Activated naive CD8-positive, alpha-beta T cell treated with anti-CD3 and anti-CD28 coated beads for 36 hours (primary cell): ENCODE measurements at regions not wholly inside any gene's neighbourhood (a gene's known extent, or its start where the extent isn't known, plus 50 kb on each side); places are given as distances from the start of the nearest gene placed in this dataset.
"Not testable (repeated sequence)": the region's sequence is repeated elsewhere in the genome, so short reads cannot be mapped to it uniquely, and the experiment has no call there.

Experiments
- DNase-seq: peaks from one replicate; pipeline ENCODE4 v3.0.0; 2021
- H3K27ac Mint-ChIP-seq: one replicate; pipeline ENCODE4 v1.8.0; 2022; ENCODE audit warnings: mild to moderate bottlenecking, moderate library complexity, mixed read lengths
- H3K27me3 Mint-ChIP-seq: one replicate; pipeline ENCODE4 v1.8.0; 2022; ENCODE audit warnings: mild to moderate bottlenecking, mixed read lengths
- H3K36me3 Mint-ChIP-seq: one replicate; pipeline ENCODE4 v1.8.0; 2021; ENCODE audit warnings: mild to moderate bottlenecking, mixed read lengths
- H3K4me1 Mint-ChIP-seq: one replicate; pipeline ENCODE4 v1.8.0; 2021; ENCODE audit warnings: mixed read lengths
- H3K4me3 Mint-ChIP-seq: one replicate; pipeline ENCODE4 v1.8.0; 2022; ENCODE audit warnings: mild to moderate bottlenecking, moderate library complexity, mixed read lengths
- H3K9me3 Mint-ChIP-seq: one replicate; pipeline ENCODE4 v1.8.0; 2022; ENCODE audit warnings: mixed read lengths

DNA sequence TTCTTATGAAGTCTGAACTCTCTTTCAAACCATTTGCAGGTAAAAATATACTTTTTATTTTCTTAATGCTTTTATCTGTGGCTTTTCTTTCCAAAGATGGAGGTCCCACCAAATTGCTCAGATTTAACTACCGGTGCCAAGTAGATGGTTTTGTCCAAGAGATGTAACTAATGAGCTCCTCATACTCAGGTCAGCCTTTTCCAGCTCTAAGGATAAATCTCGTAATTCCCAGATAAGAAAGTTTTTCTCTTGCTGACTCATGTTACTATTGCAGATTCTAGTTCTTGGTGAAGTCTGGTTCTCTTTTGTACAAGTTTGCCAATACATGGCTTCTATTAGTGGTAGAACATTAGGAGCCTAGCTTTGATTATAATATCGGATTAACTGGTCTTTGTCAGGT is 550.8 kb upstream of the ZNF804A start:
- Mint-ChIP-seq H3K27me3 (no peaks in the 10 kb centered on the region), H3K4me1 (no peaks in the 10 kb centered on the region), H3K9me3 (no peaks in the 10 kb centered on the region), H3K27ac (no peak overlapping the region), H3K36me3 (no peaks in the 10 kb centered on the region), H3K4me3 (no peak overlapping the region)
- no peak for DNase-seq

DNA sequence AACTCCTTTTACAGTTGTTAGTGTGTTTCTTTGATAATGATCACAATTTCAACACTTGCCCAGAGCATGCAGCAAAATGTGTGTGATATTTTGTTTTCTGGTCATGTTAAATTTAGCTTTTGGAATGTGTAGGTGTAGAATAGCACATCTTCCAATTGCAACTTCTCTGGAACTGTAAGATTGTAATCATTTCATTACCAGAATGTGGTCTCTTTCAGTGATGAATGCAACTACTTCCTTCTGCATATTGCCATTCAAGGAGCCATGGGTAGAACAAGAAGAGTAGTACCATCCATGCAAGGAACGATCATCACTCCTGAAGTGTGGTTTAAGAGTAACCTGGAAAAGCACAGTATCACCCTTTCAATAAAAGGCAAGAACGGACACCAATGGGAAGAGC is 548.8 kb upstream of the ZNF804A start:
- no peaks in the 10 kb centered on the region for H3K27me3 Mint-ChIP-seq
- no peaks in the 10 kb centered on the region for H3K4me1 Mint-ChIP-seq
- H3K4me3 Mint-ChIP-seq = no peak overlapping the region
- no peak for DNase-seq
- H3K27ac Mint-ChIP-seq = no peak overlapping the region
- peaks cover 2% of the 10 kb centered on the region for H3K9me3 Mint-ChIP-seq
- H3K36me3 Mint-ChIP-seq = no peaks in the 10 kb centered on the region

DNA sequence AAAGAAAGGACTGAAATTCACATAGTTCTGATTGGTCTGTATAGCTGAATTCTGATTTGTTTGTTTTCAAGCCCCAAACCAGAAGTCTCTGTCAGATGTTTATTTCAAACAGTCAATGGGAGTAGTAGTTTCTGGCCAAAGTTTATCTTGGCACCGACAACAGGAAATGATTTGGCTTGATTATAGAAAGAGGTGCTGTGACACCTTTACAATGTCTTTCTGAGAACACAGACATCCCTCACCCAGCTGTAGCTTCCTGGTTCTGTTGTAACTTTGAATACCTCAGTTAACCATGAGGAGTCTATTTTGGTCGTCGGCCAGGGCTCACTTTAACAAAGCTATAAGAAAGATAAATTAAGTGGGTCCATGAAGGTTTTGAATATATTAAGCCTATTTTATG is 545.0 kb upstream of the ZNF804A start:
- Mint-ChIP-seq H3K4me1 (no peaks in the 10 kb centered on the region), H3K9me3 (peaks cover 2% of the 10 kb centered on the region), H3K36me3 (no peaks in the 10 kb centered on the region), H3K27me3 (no peaks in the 10 kb centered on the region), H3K27ac (no peak overlapping the region), H3K4me3 (no peak overlapping the region)
- DNase-seq = no peak

DNA sequence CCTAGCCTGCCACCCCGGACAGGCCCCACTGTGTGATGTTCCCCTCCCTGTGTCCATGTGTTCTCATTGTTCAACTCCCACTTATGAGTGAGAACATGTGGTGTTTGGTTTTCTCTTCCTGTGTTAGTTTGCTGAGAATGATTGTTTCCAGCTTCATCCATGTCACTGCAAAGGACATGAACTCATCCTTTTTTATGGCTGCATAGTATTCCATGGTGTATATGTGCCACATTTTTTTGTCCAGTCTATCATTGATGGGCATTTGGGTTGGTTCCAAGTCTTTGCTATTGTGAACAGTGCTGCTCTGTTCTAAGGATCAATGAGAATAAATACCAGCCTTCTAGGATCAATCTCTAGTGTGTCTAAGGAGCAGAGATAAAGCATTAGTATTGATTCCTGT is 543.9 kb upstream of the ZNF804A start:
- not testable (repeated sequence) for H3K9me3 Mint-ChIP-seq, DNase-seq, H3K27ac Mint-ChIP-seq, H3K36me3 Mint-ChIP-seq, H3K27me3 Mint-ChIP-seq, H3K4me3 Mint-ChIP-seq, H3K4me1 Mint-ChIP-seq

DNA sequence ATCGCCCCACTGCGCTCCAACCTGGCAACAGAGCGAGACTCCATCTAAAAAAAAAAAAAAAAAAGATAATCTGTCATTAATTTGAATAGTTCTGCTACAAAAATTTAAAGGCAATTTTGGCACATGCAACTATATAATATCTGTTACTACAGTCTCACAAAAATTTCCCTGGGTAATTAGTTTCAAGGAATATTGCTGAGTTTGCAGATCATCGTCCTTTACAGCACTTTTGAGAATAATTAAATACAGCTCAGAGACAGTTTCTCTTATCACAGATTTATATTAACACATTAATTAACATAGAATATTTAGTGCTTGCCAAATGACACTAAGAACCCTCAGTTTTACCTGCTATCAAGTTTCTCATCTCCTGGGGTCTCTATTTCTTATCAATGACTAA is 540.4 kb upstream of the ZNF804A start:
- Mint-ChIP-seq H3K4me1 (no peaks in the 10 kb centered on the region), H3K27me3 (no peaks in the 10 kb centered on the region), H3K9me3 (peaks cover 12% of the 10 kb centered on the region), H3K4me3 (no peak overlapping the region), H3K36me3 (no peaks in the 10 kb centered on the region), H3K27ac (no peak overlapping the region)
- no peak for DNase-seq

DNA sequence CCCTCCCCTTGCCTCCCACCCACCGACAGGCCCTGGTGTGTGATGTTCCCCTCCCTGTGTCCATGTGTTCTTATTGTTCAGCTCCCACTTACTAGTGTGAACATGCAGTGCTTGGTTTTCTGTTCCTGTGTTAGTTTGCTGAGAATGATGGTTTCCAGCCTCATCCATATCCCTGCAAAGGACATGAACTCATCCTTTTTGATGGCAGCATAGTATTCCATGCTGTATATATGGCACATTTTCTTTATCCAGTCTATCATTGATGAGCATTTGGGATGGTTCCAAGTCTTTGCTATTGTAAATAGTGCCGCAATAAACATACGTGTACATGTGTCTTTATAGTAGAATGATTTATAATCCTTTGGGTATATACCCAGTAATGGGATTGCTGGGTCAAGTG is 538.1 kb upstream of the ZNF804A start:
- H3K36me3 Mint-ChIP-seq, H3K27ac Mint-ChIP-seq, H3K4me3 Mint-ChIP-seq, DNase-seq, H3K27me3 Mint-ChIP-seq, H3K4me1 Mint-ChIP-seq, H3K9me3 Mint-ChIP-seq: not testable (repeated sequence)

DNA sequence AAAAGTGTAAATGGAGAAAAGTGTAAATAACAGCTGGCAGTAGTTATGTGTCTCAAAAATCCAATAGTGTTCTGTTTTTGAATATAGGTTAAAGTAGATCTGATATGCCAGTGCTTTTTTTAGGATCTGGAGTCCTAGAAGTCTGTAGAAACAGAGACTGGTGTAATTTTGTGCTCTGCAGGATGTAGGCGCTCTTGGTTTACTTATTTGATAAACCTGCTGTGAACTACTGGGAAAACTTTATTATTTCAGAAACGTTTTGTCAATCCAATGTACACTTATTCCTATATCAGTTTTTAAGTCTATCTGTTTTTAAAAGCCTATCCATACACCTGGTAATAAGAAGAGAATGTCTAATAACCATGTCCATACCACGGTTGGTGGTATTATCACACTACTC is 530.8 kb upstream of the ZNF804A start:
- DNase-seq = no peak
- Mint-ChIP-seq H3K36me3 (no peaks in the 10 kb centered on the region), H3K4me1 (no peaks in the 10 kb centered on the region), H3K27ac (no peak overlapping the region), H3K27me3 (no peaks in the 10 kb centered on the region), H3K9me3 (no peaks in the 10 kb centered on the region), H3K4me3 (no peak overlapping the region)

DNA sequence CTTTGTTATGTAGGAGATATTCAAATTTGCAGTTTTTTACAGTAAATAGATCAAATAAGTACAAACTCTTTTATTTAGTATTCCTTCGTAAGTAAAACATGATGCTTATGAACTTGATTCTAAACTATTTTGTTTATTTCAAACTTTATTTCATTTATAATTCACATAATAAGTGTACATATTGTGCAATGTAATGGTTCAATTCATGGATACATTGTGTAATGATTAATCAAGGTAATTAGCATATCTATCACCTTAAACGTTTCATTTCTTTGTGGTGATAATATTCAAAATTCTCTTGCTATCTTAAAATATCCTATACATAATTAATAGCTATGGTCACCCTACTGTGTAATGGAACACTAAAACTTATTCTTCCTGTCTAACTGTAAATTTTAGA is 525.9 kb upstream of the ZNF804A start:
- DNase-seq = no peak
- Mint-ChIP-seq H3K36me3 (no peaks in the 10 kb centered on the region), H3K4me1 (no peaks in the 10 kb centered on the region), H3K27ac (no peak overlapping the region), H3K4me3 (no peak overlapping the region), H3K27me3 (no peaks in the 10 kb centered on the region), H3K9me3 (no peaks in the 10 kb centered on the region)

DNA sequence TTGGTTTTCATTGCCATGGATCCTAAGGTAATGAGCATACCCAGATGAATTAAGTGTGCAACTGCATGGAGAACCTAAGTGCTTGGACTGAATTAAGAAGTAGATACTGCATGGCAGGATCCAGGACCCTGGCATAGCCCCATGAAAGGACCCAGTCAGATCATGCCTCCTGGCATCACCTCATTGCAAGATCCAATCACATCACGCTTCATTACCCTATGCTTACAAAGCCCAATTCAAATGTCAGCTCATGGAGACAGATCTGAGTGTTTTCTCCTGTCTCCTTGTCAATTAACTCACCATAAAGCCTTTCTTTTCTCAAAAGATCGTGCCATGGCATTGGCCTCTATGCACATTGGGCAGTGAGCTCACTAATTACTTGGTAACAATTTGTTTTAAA is 519.8 kb upstream of the ZNF804A start:
- Mint-ChIP-seq H3K4me1 (no peaks in the 10 kb centered on the region), H3K27ac (no peak overlapping the region), H3K9me3 (no peaks in the 10 kb centered on the region), H3K36me3 (no peaks in the 10 kb centered on the region), H3K4me3 (no peak overlapping the region), H3K27me3 (no peaks in the 10 kb centered on the region)
- DNase-seq = no peak

DNA sequence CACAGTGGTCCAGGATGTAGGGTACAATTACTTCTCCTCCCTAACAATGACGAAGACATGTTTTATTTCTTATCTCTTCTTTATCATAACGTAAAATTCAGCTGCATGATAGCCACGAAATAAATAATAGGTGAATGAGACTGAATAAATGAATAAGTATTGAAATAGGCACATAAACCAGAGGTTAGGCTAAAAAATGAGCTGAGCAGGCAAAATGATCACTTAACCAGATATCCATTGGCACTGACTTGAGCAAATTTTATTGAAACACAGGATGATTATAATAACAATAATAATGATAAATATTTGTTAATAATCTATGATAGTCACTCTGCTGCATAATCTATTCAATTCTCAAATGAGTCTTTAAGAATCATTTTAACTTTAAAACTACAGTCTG is 506.9 kb upstream of the ZNF804A start:
- H3K9me3 Mint-ChIP-seq = peaks cover 4% of the 10 kb centered on the region
- H3K27me3 Mint-ChIP-seq = no peaks in the 10 kb centered on the region
- no peaks in the 10 kb centered on the region for H3K36me3 Mint-ChIP-seq
- H3K4me1 Mint-ChIP-seq = no peaks in the 10 kb centered on the region
- no peak overlapping the region for H3K4me3 Mint-ChIP-seq
- no peak for DNase-seq
- H3K27ac Mint-ChIP-seq = no peak overlapping the region

DNA sequence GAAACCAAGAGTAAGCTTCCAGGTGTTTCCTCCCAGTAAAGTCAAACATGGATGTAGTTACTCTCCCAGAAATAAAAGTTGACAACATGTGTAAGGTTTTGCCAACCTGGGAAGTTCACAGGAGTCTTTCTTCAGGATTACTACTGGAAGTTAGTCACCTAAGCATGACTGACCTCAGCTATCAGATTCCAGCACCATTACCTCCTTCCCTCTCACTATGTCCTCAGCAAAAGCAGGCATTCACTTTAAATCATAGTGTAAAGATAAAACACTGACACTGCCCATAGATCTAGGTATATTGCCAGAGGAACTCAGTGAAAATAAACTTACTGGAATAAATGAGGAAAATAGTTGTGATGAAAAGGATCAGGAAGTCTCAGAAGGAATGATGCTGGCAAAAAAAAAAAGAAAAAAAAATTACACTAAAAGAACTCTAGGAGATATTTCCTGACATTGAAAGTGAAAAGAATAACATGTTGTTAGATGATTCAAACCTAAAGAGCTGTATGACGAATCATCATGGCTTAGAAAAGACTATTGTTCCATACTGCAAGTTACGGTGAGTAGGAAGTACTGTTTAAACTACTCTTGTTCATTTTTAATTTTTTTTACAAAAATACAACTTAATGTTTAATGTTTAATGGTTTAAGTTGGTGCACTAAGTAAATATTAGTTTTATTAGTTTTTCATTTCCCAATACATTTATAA is 484.5 kb upstream of the ZNF804A start:
- DNase-seq = no peak
- no peak overlapping the region for H3K4me3 Mint-ChIP-seq
- H3K27ac Mint-ChIP-seq = no peak overlapping the region
- no peaks in the 10 kb centered on the region for H3K36me3 Mint-ChIP-seq
- H3K4me1 Mint-ChIP-seq = no peaks in the 10 kb centered on the region
- H3K27me3 Mint-ChIP-seq = no peaks in the 10 kb centered on the region
- H3K9me3 Mint-ChIP-seq = peaks cover 2% of the 10 kb centered on the region

DNA sequence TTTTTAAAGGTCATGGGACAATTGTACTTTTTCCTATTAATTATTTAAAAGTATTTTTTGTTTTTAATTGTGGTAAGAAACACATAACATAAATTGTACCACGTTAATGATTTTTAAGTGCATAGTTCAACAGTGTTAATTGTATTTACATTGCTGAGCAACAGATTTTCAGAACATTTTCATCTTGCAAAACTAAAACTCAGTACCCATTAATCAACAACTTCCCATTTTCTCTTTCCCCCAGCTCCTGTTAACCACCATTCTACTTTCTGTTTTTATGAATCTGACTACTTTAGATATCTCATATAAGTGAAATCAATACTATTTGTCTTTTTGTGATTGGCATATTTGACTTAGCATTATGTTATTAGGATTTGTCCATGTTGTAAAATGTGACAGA is 483.9 kb upstream of the ZNF804A start:
- no peak overlapping the region for H3K4me3 Mint-ChIP-seq
- no peaks in the 10 kb centered on the region for H3K4me1 Mint-ChIP-seq
- DNase-seq = no peak
- H3K27me3 Mint-ChIP-seq = no peaks in the 10 kb centered on the region
- no peaks in the 10 kb centered on the region for H3K9me3 Mint-ChIP-seq
- H3K27ac Mint-ChIP-seq = no peak overlapping the region
- H3K36me3 Mint-ChIP-seq = no peaks in the 10 kb centered on the region

DNA sequence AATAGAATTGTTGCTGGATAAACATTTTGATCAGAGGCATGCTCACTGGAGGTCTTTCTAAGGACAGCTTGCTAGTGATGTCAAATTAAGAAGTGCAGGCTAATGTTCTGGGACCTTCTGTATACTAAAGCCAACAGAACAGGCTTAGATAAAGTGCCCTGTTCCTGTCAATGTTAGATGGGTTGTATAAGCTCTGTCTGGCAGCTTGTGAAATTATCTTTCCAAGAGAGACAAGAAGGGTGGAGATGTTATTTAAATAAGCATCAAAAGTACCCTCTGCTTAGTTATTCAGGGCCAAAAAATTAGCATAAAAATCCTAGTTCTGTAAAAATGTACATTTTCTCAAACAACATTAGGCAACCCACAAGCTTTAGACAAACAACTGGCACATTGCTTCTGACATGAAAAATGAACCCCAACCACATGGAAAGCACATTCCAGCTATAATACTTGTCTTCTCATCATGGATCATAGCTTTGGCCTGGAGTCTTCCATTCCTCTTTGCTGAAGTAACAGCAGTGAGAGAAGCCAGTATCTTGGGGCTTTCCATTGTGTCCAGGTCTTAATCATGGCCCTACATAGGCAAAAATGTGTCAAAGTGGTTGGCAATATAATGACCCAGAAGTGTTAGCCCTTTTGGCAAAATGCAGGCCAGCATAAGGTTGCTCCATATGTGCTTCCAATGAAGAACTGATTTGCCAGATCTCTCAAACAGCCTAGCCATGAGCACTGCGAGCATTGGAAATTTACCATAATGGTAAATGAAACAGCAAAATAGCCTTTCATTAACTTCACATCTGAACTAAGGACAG is 478.1 kb upstream of the ZNF804A start:
- H3K9me3 Mint-ChIP-seq = no peaks in the 10 kb centered on the region
- no peak overlapping the region for H3K4me3 Mint-ChIP-seq
- no peaks in the 10 kb centered on the region for H3K4me1 Mint-ChIP-seq
- DNase-seq = no peak
- no peaks in the 10 kb centered on the region for H3K27me3 Mint-ChIP-seq
- no peak overlapping the region for H3K27ac Mint-ChIP-seq
- no peaks in the 10 kb centered on the region for H3K36me3 Mint-ChIP-seq

DNA sequence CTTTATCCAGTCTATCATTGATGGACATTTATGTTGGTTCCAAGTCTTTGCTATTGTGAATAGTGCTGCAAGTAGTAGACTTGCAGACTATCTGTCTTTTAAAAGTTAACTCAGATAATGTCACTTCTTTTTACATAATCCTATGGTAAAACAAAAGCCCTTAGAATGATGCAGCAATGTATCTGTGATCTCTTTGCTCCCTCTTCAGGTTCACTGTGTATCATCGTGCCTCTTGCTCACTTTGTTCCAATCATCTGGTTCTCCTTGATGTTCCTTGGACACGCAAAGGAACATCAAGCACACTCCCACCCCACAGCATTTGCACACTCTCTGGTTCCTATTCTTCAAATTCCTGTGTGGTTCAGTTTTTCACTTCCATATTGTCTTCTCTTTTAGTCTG is 472.5 kb upstream of the ZNF804A start:
- no peak overlapping the region for H3K4me3 Mint-ChIP-seq
- H3K4me1 Mint-ChIP-seq = no peaks in the 10 kb centered on the region
- no peaks in the 10 kb centered on the region for H3K27me3 Mint-ChIP-seq
- no peak overlapping the region for H3K27ac Mint-ChIP-seq
- H3K9me3 Mint-ChIP-seq = no peaks in the 10 kb centered on the region
- no peak for DNase-seq
- no peaks in the 10 kb centered on the region for H3K36me3 Mint-ChIP-seq

DNA sequence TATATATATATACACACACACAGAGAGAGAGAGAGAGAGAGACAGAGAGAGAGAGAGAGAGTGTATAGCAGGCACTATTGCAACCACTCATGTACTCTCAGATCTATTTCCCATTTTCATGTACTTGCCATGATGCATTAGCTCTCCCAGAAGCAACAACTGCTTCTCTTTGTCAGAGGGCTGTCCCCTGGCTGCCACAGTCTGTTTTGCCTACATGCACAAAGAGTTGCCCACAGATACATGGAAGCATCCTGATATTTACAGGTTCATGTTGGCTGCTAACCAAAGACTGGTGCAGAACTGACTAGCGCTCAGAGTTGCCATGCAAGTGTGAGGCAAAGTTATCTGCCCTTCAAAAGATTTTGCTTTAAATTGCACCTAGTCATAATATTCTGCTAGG is 469.3 kb upstream of the ZNF804A start:
- no peak overlapping the region for H3K27ac Mint-ChIP-seq
- H3K4me1 Mint-ChIP-seq = no peaks in the 10 kb centered on the region
- DNase-seq = no peak
- H3K9me3 Mint-ChIP-seq = peaks cover 8% of the 10 kb centered on the region
- no peak overlapping the region for H3K4me3 Mint-ChIP-seq
- H3K27me3 Mint-ChIP-seq = no peaks in the 10 kb centered on the region
- H3K36me3 Mint-ChIP-seq = no peaks in the 10 kb centered on the region

DNA sequence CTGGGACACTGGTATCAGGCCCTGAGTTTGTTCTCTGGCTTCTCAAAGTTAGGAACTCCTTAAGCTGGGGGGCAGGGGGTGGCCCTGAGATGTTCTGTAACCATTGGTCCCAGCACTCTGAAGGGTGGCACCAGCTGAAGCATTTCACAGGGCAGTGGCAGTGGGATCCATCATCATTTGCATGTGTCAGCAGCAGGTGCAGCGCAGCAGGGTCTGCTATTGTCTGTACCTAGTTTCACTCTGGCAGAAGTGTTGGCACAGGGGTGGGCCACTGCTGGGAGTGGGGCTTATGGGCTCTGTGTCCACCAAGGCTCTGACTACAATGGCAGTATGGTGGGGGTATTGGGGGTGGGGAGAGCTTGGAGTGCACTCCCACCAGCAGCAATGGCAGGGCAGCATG is 460.4 kb upstream of the ZNF804A start:
- H3K27ac Mint-ChIP-seq = no peak overlapping the region
- peaks cover 7% of the 10 kb centered on the region for H3K9me3 Mint-ChIP-seq
- DNase-seq = no peak
- no peaks in the 10 kb centered on the region for H3K27me3 Mint-ChIP-seq
- H3K4me3 Mint-ChIP-seq = no peak overlapping the region
- H3K36me3 Mint-ChIP-seq = no peaks in the 10 kb centered on the region
- H3K4me1 Mint-ChIP-seq = no peaks in the 10 kb centered on the region
